ENCODE measurements at regions not wholly inside any gene's neighbourhood (a gene's known extent, or its start where the extent isn't known, plus 50 kb on each side); places are given as distances from the start of the nearest gene placed in this dataset.
"Not testable (repeated sequence)": the region's sequence is repeated elsewhere in the genome, so short reads cannot be mapped to it uniquely, and the experiment has no call there.

DNA sequence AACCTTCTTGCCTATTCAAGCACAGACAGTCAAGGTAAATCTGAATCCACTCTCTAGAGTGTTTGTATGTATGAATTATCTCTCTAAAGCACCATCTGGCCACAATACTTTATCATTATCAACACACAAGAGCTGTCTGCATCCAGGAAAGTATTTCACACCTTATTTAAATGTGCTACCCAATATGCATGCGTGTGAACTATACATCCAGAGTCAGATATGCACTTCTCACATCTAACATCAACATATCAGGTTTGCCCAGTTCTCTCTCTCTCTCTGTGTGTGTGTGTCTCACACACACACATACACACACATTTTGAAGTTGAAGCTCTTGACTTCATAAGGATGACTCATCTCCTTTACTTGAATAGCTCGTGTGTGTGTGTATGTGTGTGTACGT is 697.5 kb upstream of the PCDH20 start:
- no peak overlapping the region for H3K27ac Mint-ChIP-seq
- H3K4me3 Mint-ChIP-seq, result no peak overlapping the region
- no peaks in the 10 kb centered on the region for H3K27me3 Mint-ChIP-seq
- H3K9me3 Mint-ChIP-seq, result peaks cover 4% of the 10 kb centered on the region
- no peak for ATAC-seq
- H3K4me1 Mint-ChIP-seq, result no peaks in the 10 kb centered on the region
- no peak for DNase-seq
- H3K36me3 Mint-ChIP-seq (ENCODE audit: low read depth), result no peaks in the 10 kb centered on the region

DNA sequence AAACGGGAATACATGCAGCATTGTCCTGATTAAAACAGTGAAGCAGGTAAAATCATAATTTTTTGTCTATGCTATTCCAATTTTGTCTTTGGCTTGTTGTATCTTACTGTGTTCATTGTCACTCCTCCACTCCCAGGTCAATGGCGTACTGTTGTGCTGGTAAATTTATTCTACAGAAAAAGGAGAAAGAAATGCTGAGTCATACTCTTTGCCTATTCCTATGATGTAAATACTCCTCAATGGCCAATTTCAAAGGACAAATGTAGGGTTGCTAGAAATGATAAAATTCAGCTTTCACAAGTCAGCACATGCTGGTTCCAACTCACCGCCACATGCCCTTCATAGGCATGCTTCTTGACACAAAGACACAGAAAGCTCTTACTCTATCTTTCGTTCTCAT is 694.4 kb upstream of the PCDH20 start:
- no peaks in the 10 kb centered on the region for H3K36me3 Mint-ChIP-seq (ENCODE audit: low read depth)
- ATAC-seq (no peak), DNase-seq (no peak)
- H3K27me3 Mint-ChIP-seq, result no peaks in the 10 kb centered on the region
- no peak overlapping the region for H3K27ac Mint-ChIP-seq
- H3K9me3 Mint-ChIP-seq, result no peaks in the 10 kb centered on the region
- no peaks in the 10 kb centered on the region for H3K4me1 Mint-ChIP-seq
- no peak overlapping the region for H3K4me3 Mint-ChIP-seq

DNA sequence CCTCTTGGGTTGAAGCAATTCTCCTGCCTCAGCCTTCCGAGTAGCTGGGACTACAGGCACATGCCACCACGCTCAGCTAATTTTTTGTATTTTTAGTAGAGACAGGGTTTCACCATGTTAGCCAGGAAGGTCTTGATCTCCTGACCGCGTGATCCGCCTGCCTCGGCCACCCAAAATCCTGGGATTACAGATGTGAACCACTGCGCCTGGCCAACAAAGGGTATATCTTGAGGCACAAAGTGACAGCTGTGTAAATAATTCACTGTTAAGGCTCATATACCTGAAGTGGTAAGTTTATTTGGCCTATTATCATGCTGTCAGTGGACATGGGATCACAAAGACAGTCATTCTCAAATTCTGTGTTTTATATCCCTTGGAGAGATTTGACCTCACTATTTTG is 688.5 kb upstream of the PCDH20 start:
- H3K27ac Mint-ChIP-seq; H3K27me3 Mint-ChIP-seq; H3K9me3 Mint-ChIP-seq; H3K4me1 Mint-ChIP-seq; H3K4me3 Mint-ChIP-seq; DNase-seq; H3K36me3 Mint-ChIP-seq (ENCODE audit: low read depth); ATAC-seq: not testable (repeated sequence)

DNA sequence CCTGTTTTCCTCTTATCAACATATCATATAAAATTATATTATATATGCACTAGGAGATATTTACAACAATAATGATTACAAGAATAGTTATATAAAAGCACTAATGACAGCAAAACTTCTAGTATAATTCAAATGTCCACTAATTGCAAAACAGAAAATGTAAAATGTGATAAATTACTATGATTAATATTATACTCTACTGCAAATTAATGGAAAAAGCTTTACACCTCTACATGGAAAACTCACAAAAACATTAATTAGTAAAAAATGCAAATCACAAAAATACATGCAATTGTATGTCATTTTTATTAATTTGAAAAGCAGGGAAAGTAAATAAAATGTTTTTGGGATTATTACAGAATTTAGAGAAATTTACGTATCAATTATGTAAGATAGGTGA is 681.0 kb upstream of the PCDH20 start:
- Mint-ChIP-seq H3K36me3 (ENCODE audit: low read depth) (no peaks in the 10 kb centered on the region), H3K27ac (no peak overlapping the region), H3K4me1 (no peaks in the 10 kb centered on the region), H3K9me3 (peaks cover 15% of the 10 kb centered on the region), H3K4me3 (no peak overlapping the region), H3K27me3 (no peaks in the 10 kb centered on the region)
- ATAC-seq (no peak), DNase-seq (no peak)

DNA sequence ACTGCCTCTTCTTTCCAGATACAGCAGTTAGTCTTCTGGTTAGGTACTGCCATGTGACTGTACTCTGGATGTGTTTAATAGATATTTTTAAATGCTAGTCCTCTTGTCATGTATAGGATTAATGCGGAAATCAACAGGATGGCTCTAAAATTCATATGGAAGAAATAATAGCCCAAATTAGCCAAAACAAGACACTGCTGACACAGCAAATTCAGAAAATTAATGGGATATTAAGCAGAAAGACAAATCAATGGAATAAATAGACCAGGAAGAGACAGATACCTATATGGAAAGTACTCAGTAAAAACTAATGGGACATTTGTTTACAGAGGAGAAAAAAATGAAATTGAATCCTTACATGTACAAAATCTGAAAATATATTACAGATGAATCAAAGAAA is 679.3 kb upstream of the PCDH20 start:
- Mint-ChIP-seq H3K36me3 (ENCODE audit: low read depth) (no peaks in the 10 kb centered on the region), H3K27me3 (no peaks in the 10 kb centered on the region), H3K27ac (no peak overlapping the region), H3K9me3 (peaks cover 15% of the 10 kb centered on the region), H3K4me3 (no peak overlapping the region), H3K4me1 (no peaks in the 10 kb centered on the region)
- DNase-seq, result no peak
- no peak for ATAC-seq

DNA sequence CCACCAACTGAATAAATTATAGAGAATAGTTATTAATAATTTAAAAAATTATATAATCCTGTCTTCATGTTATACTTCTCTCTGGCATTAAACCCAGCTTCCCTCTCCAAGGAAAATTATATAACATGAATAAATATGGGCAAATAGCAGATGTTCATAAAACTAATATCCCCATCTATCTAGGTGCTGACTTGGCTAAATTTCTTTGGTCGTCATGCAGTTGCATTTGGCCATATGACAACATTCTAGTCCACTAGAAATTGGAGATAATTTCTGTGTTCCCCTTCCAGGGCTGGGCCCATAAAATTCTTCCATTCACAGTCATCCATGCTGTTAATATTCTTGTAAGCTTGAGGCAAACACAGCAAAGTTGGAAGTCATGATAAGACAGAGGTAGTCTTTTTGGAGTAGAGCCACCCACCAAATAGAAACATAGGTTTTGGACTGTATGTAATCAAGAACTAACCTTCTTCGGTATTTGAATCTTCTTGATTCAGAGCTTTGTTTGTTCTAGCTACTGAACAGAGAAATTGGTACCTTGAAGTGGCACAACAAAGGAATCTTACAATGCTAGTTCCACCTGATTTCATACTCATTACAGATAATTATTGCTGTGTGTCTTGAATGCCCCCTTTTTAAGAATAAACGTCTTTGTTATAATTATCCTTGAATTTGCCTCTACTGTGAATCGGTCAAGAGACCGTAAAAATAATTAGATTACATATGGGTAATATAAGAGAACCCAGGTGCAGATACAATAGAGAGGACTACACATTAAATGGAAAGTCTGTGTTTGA is 678.5 kb upstream of the PCDH20 start:
- H3K27me3 Mint-ChIP-seq, result no peaks in the 10 kb centered on the region
- no peaks in the 10 kb centered on the region for H3K4me1 Mint-ChIP-seq
- no peak for DNase-seq
- H3K36me3 Mint-ChIP-seq (ENCODE audit: low read depth), result no peaks in the 10 kb centered on the region
- H3K9me3 Mint-ChIP-seq, result peaks cover 15% of the 10 kb centered on the region
- H3K27ac Mint-ChIP-seq, result no peak overlapping the region
- ATAC-seq, result no peak
- no peak overlapping the region for H3K4me3 Mint-ChIP-seq

DNA sequence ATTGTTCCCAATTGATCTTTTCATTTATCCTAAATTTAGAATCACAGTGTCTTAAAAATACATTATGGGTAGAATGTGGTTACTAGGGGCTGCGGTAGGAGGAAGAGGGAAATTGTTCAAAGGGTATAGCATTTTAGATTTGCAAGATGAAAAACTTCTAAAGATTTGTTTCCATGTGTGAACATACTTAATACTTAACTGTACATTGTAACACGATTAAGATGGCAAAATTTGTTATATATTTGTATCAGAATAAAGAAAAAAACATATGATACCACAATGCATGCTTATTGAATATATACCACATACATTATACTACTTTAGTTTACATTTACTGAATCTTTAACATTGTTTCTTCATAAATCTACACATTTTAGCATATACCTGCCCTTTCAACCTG is 677.3 kb upstream of the PCDH20 start:
- no peaks in the 10 kb centered on the region for H3K36me3 Mint-ChIP-seq (ENCODE audit: low read depth)
- H3K27ac Mint-ChIP-seq, result no peak overlapping the region
- peaks cover 12% of the 10 kb centered on the region for H3K9me3 Mint-ChIP-seq
- no peak for ATAC-seq
- no peak for DNase-seq
- H3K4me3 Mint-ChIP-seq, result no peak overlapping the region
- no peaks in the 10 kb centered on the region for H3K4me1 Mint-ChIP-seq
- no peaks in the 10 kb centered on the region for H3K27me3 Mint-ChIP-seq

DNA sequence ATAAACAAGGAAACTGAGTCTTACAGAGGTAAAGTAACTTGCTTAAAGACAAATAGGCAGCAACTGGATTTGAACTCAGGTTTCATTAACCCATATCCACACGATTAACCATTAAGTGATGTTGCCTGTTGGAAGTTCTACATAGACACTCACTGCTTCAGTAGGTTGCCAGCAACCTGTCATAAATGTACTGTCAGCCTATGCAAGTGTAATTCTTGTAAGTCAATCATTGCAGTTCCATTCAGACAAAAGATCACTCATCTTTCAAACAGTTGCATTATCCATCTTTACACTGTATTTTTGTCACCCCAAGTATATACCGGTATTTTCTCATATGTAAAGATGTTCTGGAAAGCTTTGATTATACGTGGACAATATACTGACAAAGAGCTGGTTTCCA is 676.9 kb upstream of the PCDH20 start:
- no peak overlapping the region for H3K4me3 Mint-ChIP-seq
- no peaks in the 10 kb centered on the region for H3K27me3 Mint-ChIP-seq
- no peaks in the 10 kb centered on the region for H3K36me3 Mint-ChIP-seq (ENCODE audit: low read depth)
- no peak overlapping the region for H3K27ac Mint-ChIP-seq
- no peaks in the 10 kb centered on the region for H3K4me1 Mint-ChIP-seq
- no peak for ATAC-seq
- DNase-seq, result no peak
- H3K9me3 Mint-ChIP-seq, result peaks cover 12% of the 10 kb centered on the region

DNA sequence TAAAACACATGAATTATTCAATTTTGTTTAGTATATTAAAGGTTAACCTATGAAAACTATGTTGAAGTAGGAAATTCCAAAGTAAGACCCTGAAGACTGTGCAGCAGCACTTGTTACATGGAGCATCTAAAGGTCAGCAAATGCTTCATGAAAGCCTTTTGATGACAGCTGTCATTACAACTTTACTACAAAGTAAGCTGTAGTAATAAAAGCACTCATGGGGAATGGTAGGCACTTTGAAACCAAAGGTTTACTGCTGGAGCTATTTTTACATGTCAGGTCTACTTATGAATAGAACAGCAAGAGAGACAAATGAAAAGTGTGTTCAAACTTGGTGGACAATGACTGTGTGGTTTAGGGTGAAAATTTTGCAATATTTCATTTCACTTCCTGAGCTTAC is 672.5 kb upstream of the PCDH20 start:
- no peak for ATAC-seq
- Mint-ChIP-seq H3K4me1 (no peaks in the 10 kb centered on the region), H3K36me3 (ENCODE audit: low read depth) (no peaks in the 10 kb centered on the region), H3K4me3 (no peak overlapping the region), H3K27me3 (no peaks in the 10 kb centered on the region), H3K27ac (no peak overlapping the region), H3K9me3 (peaks cover 3% of the 10 kb centered on the region)
- DNase-seq, result no peak

DNA sequence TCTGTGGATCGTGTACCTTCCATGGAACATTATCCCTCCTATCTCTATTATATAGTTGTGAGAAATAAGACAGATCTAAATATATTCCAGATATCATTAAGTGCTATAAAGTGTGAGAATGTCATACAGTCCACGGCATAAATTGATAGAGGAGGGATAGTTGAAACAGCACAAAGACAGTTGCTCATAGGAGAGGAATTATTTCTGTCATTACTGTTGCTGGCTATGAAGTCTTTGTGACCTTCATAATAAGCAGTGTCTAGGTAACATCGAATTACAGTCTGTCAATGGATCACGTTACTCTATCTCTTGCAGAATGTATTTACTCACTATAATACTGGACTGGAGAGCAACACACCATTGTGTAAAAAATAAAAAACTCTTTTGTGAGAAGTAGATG is 671.5 kb upstream of the PCDH20 start:
- DNase-seq (no peak), ATAC-seq (no peak)
- H3K27me3 Mint-ChIP-seq, result no peaks in the 10 kb centered on the region
- no peak overlapping the region for H3K27ac Mint-ChIP-seq
- no peaks in the 10 kb centered on the region for H3K36me3 Mint-ChIP-seq (ENCODE audit: low read depth)
- H3K9me3 Mint-ChIP-seq, result peaks cover 3% of the 10 kb centered on the region
- no peaks in the 10 kb centered on the region for H3K4me1 Mint-ChIP-seq
- no peak overlapping the region for H3K4me3 Mint-ChIP-seq

DNA sequence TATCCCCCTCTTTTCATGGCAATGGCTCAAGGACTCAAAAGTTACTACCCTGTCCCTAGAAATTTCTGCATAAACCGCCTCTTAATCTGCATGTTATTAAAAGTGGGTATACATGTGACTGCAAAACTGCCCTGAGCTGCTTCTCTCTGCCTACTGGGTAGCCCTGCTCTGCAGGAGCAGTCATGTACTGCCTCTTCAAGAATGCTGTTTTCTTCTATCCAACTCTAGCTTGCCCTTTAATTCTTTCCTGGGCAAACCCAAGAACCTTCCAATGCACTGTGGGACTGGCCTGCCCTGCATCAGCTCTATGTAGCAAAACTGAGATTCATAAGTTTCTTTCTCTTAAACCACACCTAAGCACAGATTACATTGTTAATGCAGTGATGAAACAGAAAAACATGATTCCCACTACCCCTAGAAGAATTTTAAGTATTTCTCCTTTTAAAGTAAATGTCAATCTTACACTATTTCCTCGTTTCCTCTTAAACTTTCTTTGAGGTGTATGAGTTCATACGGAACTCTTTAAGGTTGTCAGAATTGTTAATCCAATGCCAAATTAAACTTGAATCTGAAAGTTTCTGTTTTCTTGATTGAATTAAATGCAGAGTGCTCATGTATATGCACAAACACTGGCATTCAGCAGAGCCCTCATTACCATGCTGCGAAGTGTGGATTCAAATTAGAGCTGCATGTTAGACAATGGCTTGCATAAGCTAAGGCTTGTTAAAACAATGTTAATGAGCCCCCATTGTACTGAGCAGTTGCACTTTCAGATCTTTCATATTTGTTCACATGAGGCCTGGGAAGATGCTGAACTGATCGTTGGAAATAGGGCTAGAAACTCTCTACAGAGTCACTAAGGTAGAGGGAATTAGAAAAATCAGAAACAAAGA is 669.9 kb upstream of the PCDH20 start:
- Mint-ChIP-seq H3K4me3 (no peak overlapping the region), H3K27me3 (no peaks in the 10 kb centered on the region), H3K9me3 (peaks cover 3% of the 10 kb centered on the region), H3K4me1 (no peaks in the 10 kb centered on the region), H3K36me3 (ENCODE audit: low read depth) (no peaks in the 10 kb centered on the region), H3K27ac (no peak overlapping the region)
- DNase-seq (no peak), ATAC-seq (no peak)

DNA sequence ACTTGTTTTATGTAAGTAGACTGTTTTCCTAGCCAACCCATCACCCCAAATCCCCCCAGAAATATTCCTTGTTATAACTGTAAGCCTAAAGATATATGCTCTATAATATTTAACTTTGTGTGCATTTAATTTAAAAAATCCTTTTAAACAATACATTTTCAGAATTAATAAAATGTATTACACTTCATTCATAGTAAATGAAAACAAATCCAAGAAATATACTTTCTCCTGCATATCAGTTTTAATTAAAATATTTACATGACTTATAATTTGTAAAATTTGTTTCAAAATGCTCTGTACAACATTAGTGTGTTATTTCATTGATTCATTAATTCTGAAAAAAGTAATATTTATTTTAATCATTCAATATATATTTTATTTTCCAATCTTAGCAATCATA is 669.1 kb upstream of the PCDH20 start:
- no peaks in the 10 kb centered on the region for H3K4me1 Mint-ChIP-seq
- no peak for ATAC-seq
- no peaks in the 10 kb centered on the region for H3K27me3 Mint-ChIP-seq

DNA sequence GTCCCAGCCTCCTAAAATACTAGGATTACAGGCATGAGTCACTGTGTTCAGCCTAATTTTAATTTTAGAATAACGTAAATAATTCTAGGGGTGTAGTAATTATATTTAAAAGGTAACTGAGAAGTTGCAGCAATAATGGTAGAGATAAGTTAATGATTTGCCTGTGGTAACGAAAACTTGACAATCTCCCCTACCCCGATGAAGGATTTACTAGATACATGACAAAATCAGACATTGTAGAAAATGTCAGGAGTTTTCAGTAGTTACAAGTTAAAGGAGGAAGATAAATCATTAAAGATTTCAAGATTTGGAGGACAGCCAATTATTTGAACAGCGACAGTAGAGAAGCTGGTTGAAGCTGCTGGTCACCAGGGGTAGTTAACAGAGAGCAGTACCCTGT is 652.2 kb upstream of the PCDH20 start:
- Mint-ChIP-seq H3K9me3 (peaks cover 18% of the 10 kb centered on the region), H3K27ac (no peak overlapping the region)

More for the DNA sequence above, 669.1 kb upstream of the PCDH20 start:
- Mint-ChIP-seq H3K27ac (no peak overlapping the region), H3K36me3 (ENCODE audit: low read depth) (no peaks in the 10 kb centered on the region), H3K9me3 (peaks cover 8% of the 10 kb centered on the region), H3K4me3 (no peak overlapping the region)
- DNase-seq, result no peak

DNA sequence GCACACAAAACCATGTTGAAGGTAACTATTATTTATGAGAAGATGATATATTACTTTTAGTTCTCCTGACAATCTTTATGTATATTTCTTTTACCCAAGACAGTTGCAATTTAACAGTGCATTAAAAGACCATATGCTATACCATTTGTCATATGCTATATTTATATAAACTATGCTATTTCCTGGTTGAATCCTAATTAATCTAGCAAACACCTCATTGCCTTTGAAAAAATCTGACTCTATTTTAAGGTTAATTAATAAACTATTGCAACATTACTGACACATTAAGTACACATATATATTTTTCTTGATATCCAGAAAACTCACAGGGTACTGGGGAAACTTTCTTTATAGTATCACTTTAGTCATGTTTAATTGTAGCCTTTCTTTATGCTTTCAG is 649.4 kb upstream of the PCDH20 start:
- Mint-ChIP-seq H3K4me1 (no peaks in the 10 kb centered on the region), H3K9me3 (peaks cover 18% of the 10 kb centered on the region), H3K27ac (no peak overlapping the region), H3K4me3 (no peak overlapping the region), H3K36me3 (ENCODE audit: low read depth) (no peaks in the 10 kb centered on the region), H3K27me3 (no peaks in the 10 kb centered on the region)
- DNase-seq (no peak), ATAC-seq (no peak)

More for the DNA sequence above, 652.2 kb upstream of the PCDH20 start:
- Mint-ChIP-seq H3K4me1 (no peaks in the 10 kb centered on the region), H3K27me3 (no peaks in the 10 kb centered on the region), H3K4me3 (no peak overlapping the region), H3K36me3 (ENCODE audit: low read depth) (no peaks in the 10 kb centered on the region)
- ATAC-seq (no peak), DNase-seq (no peak)

DNA sequence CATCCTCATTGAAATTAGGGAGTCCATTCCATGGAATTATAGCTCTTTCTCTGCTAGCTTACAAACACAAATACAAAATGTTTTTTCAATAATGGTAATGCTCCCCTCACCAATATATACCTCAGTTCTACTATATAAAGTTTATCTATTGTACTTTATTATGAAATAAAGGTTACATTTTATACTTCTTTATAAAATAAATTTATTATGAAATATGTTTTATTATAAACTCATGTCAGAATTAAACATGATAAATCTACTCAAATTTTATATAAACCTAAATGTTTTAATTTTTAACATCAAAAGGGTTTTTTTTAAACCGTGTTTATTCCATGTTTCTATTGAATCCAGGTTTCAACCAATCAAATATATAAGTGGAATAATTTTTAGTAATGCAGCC is 646.1 kb upstream of the PCDH20 start:
- Mint-ChIP-seq H3K36me3 (ENCODE audit: low read depth) (no peaks in the 10 kb centered on the region), H3K27me3 (no peaks in the 10 kb centered on the region), H3K4me1 (no peaks in the 10 kb centered on the region), H3K9me3 (peaks cover 11% of the 10 kb centered on the region), H3K4me3 (no peak overlapping the region), H3K27ac (no peak overlapping the region)
- DNase-seq (no peak), ATAC-seq (no peak)
